ENCODE measurements at regions not wholly inside any gene's neighbourhood (a gene's known extent, or its start where the extent isn't known, plus 50 kb on each side); places are given as distances from the start of the nearest gene placed in this dataset.

DNA sequence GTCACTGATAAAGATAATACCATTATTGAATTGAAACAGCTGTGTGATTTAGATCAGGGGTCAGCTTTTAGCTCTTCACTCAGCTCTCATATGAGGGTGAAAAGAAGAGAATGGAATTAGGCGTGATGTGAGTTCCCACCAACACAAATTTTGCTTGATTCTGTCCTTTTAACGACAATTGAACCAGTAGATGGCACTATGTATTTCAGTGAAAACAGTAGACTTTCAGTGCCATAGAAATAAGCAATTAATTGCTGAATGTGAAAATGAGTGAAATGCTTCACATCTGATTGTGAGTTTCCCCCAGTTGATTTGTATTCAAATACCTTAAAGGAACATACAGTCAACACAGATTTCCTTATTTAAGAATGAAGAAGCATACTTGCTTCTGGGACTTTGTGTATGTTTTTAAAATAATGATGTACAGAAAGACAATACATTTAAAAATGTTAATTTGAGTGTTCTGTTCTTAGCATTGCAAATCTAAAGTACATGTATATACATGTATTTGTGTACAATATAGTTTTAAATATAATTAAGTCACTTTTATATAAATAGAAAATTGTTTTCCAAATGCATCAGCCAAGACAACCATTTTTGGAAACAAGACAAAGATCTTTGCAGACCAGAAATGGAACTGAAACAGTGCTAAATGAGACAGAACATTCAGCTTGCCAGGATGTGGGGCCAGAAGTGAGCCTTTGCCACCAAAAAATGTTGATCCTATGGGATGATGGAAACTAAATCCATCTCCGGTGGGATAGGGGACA lies 178.8 kb downstream of the SNCA start:
- Histone ChIP-seq H3K18ac (ENCODE audit: insufficient read length, low read depth, low read length) (no peak overlapping the region), H3K9ac (ENCODE audit: extremely low read depth, insufficient read length, low read length) (no peak overlapping the region), H2BK20ac (ENCODE audit: low read depth, low read length, poor library complexity, severe bottlenecking) (no peak overlapping the region), H4K8ac (replicated peaks; ENCODE audit: insufficient read length, low read depth, low read length) (no peak overlapping the region), H2AFZ (ENCODE audit: low read length) (no peak overlapping the region), H3K23me2 (ENCODE audit: insufficient read length, low read depth, low read length, poor library complexity, severe bottlenecking) (no peaks in the 10 kb centered on the region), H4K20me1 (ENCODE audit: control insufficient read depth, insufficient read depth, insufficient read length) (no peaks in the 10 kb centered on the region), H3K23ac (ENCODE audit: insufficient read length, low read depth, low read length) (no peak overlapping the region), H3K4me2 (ENCODE audit: insufficient read depth, insufficient read length, low read length) (no peak overlapping the region), H4K5ac (ENCODE audit: insufficient read length, low read depth, low read length) (no peak overlapping the region), H2BK12ac (ENCODE audit: insufficient read length, low read depth, low read length) (no peak overlapping the region), H3K79me1 (ENCODE audit: insufficient read depth, low read depth, low read length, poor library complexity, severe bottlenecking) (no peaks in the 10 kb centered on the region), H4K91ac (ENCODE audit: insufficient read length, low read depth, low read length) (no peak overlapping the region), H2AK5ac (ENCODE audit: insufficient read length, low read length) (no peak overlapping the region), H3K27ac (ENCODE audit: insufficient read length, low read depth, low read length) (no peak overlapping the region), H3K4ac (ENCODE audit: low read depth, low read length) (no peak overlapping the region), H3K4me1 (ENCODE audit: insufficient read depth, low read length) (no peaks in the 10 kb centered on the region), H3K79me2 (ENCODE audit: insufficient read depth, low read length) (no peaks in the 10 kb centered on the region), H3K56ac (ENCODE audit: insufficient read length, low read depth, low read length) (no peak overlapping the region), H3K14ac (ENCODE audit: insufficient read depth, low read length) (no peak overlapping the region), H3K27me3 (ENCODE audit: insufficient read depth, low read length) (no peaks in the 10 kb centered on the region), H2BK15ac (ENCODE audit: low read depth, low read length) (no peak overlapping the region), H3T11ph (ENCODE audit: low read length) (no peak overlapping the region), H2BK120ac (ENCODE audit: low read depth, low read length, poor library complexity, severe bottlenecking) (no peak overlapping the region), H3K9me3 (ENCODE audit: control insufficient read depth, low read depth, low read length) (no peaks in the 10 kb centered on the region), H2BK5ac (ENCODE audit: insufficient read length, low read length) (no peak overlapping the region)
- WGBS (ENCODE audit: extremely low coverage, insufficient read length, low lambda C conversion rate), result no CpG with 5 or more reads among the region's 3 CpGs
- Mint-ChIP-seq H3K27me3 (ENCODE audit: low read depth) (no peaks in the 10 kb centered on the region), H3K4me1 (peaks cover 7 to 10% of the 10 kb centered on the region in 2 experiments), H3K4me3 (no peak overlapping the region), H3K9me3 (no peaks in the 10 kb centered on the region), H3K36me3 (ENCODE audit: insufficient read depth in 1 of 3, low read depth in 3 of 3) (no peaks in the 10 kb centered on the region; a peak in 1 of 7 replicates), H3K27ac (no peak overlapping the region)
- TF ChIP-seq, protein P1, sequence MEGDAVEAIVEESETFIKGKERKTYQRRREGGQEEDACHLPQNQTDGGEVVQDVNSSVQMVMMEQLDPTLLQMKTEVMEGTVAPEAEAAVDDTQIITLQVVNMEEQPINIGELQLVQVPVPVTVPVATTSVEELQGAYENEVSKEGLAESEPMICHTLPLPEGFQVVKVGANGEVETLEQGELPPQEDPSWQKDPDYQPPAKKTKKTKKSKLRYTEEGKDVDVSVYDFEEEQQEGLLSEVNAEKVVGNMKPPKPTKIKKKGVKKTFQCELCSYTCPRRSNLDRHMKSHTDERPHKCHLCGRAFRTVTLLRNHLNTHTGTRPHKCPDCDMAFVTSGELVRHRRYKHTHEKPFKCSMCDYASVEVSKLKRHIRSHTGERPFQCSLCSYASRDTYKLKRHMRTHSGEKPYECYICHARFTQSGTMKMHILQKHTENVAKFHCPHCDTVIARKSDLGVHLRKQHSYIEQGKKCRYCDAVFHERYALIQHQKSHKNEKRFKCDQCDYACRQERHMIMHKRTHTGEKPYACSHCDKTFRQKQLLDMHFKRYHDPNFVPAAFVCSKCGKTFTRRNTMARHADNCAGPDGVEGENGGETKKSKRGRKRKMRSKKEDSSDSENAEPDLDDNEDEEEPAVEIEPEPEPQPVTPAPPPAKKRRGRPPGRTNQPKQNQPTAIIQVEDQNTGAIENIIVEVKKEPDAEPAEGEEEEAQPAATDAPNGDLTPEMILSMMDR (conservative IDR thresholded peaks at IDR 0.05), result peak; percentile 60; the same call in 2 of the 3 replicates
- DNase-seq, result no peak

All from H9 (cell line).